ENCODE measurements at regions not wholly inside any gene's neighbourhood (a gene's known extent, or its start where the extent isn't known, plus 50 kb on each side); places are given as distances from the start of the nearest gene placed in this dataset.
A peak's percentile ranks its signal among the peaks of the same experiment; 100 is the strongest.

DNA sequence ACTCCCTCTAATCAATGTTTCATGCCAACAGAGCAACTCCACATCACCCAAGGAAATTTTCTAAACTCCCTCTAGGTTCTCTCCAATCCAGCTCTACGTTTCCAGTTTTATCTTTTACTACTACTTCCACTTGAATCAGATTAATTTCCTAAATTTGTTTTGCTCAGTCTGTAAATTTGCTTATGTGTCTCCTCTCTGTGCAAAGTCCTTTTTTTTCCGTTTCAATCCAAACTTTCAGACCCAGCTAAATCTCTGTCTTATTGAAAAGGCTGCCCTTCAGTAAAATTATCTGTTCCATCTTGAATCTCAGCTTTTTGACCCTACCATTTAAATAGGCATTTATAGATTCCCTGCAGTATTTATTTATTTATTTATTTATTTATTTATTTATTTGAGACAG is 61.4 kb upstream of the COX10 start:
- H3K27ac Mint-ChIP-seq, result no peak overlapping the region
- no peaks in the 10 kb centered on the region for H3K27me3 Mint-ChIP-seq (ENCODE audit: low read depth)
- no peaks in the 10 kb centered on the region for H3K9me3 Mint-ChIP-seq
- H3K4me3 Mint-ChIP-seq, result no peak overlapping the region
- peaks cover 2% of the 10 kb centered on the region for H3K4me1 Mint-ChIP-seq (ENCODE audit: low read depth)
- H3K36me3 Mint-ChIP-seq (ENCODE audit: low read depth), result peaks cover 15% of the 10 kb centered on the region

GRCh38 chr17:14011036-14011692 is 58.1 kb upstream of the COX10 start:
- H3K4me1 Mint-ChIP-seq (ENCODE audit: low read depth), result peaks cover 2% of the 10 kb centered on the region
- H3K27me3 Mint-ChIP-seq (ENCODE audit: low read depth), result no peaks in the 10 kb centered on the region
- no peak overlapping the region for H3K4me3 Mint-ChIP-seq
- H3K27ac Mint-ChIP-seq, result no peak overlapping the region
- no peaks in the 10 kb centered on the region for H3K9me3 Mint-ChIP-seq
- peaks cover 5% of the 10 kb centered on the region for H3K36me3 Mint-ChIP-seq (ENCODE audit: low read depth)

DNA sequence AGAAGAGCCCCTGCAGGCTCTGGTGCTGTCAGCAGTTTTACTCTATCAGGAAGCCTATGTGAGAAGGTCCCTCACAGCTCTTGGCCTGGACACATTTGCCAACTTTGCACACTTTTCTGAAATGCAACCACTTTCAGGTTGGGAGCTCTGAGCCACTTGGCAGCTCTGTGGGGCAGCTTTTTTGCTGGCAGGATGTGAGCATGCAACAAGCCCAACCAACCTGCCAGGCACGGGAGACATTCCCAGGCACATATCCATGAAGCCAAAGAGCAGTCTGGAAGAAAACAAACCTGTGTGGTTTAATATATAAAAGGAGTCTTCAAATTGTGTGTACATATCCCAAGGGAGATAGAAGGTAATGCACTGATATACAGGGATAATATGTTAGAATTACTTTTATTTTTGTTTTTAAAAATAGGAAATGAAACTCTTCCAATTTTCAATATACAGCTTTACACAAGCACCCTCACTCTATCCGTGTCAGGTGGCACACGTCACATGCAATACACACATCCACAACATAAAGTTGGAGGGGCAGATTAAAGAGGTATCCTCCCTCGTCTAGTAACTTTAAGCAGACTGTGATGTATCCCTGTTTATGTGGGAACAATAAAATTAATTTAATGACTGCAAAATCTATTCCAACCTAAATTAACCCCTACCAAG is 57.4 kb upstream of the COX10 start:
- Mint-ChIP-seq H3K27ac (no peak overlapping the region), H3K27me3 (ENCODE audit: low read depth) (no peaks in the 10 kb centered on the region)

GRCh38 chr17:14014657-14015056 is 54.6 kb upstream of the COX10 start:
- Mint-ChIP-seq H3K4me3 (no peak overlapping the region), H3K36me3 (ENCODE audit: low read depth) (peaks cover 16% of the 10 kb centered on the region), H3K27me3 (ENCODE audit: low read depth) (no peaks in the 10 kb centered on the region), H3K4me1 (ENCODE audit: low read depth) (peaks cover 14% of the 10 kb centered on the region), H3K27ac (no peak overlapping the region), H3K9me3 (no peaks in the 10 kb centered on the region)

More for the DNA sequence above, 57.4 kb upstream of the COX10 start:
- peaks cover 5% of the 10 kb centered on the region for H3K36me3 Mint-ChIP-seq (ENCODE audit: low read depth)
- H3K4me3 Mint-ChIP-seq, result no peak overlapping the region
- H3K9me3 Mint-ChIP-seq, result no peaks in the 10 kb centered on the region
- peaks cover 4% of the 10 kb centered on the region for H3K4me1 Mint-ChIP-seq (ENCODE audit: low read depth)

GRCh38 chr17:14015271-14015670 is 54.0 kb upstream of the COX10 start:
- Mint-ChIP-seq H3K9me3 (no peaks in the 10 kb centered on the region), H3K4me1 (ENCODE audit: low read depth) (peaks cover 19% of the 10 kb centered on the region), H3K27ac (no peak overlapping the region), H3K27me3 (ENCODE audit: low read depth) (no peaks in the 10 kb centered on the region), H3K4me3 (no peak overlapping the region), H3K36me3 (ENCODE audit: low read depth) (peaks cover 17% of the 10 kb centered on the region)

DNA sequence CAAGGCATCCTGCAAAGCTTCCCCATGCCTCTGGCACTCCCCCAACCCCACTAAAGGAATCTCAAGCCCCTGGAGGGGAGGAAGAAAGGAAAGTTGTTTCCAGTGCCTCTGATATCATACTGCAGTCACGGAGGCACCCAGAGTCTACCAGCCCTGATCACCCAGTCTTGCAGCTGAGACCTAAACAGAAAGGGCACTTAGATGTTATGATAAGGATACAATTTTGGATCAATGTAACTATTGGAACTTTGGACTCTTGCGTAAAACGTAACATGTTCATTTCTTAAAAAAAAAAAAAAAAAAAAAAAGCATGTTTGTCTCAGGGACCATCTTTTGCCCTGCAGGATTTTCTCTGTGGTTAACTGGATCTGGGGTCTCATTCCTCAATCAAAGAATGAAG is 52.4 kb upstream of the COX10 start:
- no peaks in the 10 kb centered on the region for H3K27me3 Mint-ChIP-seq (ENCODE audit: low read depth)

DNA sequence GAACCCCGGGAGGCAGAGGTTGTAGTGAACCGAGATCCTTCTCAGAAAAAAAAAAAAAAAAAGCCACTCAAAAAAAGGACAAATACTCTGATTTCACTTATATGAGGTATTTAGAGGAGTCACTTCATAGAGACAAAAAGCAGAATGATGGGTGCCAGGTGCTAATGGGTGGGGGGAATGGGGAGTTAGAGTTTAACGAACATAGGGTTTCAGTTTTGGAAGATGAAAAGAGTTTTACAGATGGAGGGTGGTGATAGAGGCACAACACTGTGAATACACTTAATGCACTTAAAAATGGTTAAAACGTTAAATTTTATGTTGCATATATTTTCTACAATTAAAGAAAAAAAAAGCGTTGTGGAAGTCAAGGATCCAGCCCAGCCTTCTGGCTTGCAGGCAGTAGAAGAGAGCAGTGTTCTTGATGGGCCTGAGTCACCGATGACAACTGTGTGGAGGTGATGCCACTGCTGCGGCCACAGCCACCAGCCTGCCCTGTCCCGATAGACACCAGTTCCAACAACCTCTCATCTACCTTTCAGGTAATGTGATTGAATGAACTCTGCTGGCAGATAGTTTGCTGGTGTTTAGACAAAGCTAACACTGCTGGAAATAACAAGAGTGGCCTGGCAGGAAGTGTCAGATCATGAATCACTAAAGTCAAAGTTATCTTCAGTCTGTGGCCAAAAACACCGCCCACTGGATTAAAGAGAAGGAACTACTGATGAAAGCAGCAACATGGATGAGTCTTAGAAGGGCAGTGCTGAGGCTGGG is 49.9 kb upstream of the COX10 start:
- Mint-ChIP-seq H3K4me1 (ENCODE audit: low read depth) (peaks cover 19% of the 10 kb centered on the region), H3K27me3 (ENCODE audit: low read depth) (no peaks in the 10 kb centered on the region), H3K36me3 (ENCODE audit: low read depth) (peaks cover 14% of the 10 kb centered on the region), H3K9me3 (no peaks in the 10 kb centered on the region), H3K4me3 (peak overlapping the region; percentile 14), H3K27ac (peak overlapping the region; percentile 13)

More for the DNA sequence above, 52.4 kb upstream of the COX10 start:
- H3K27ac Mint-ChIP-seq, result no peak overlapping the region
- no peaks in the 10 kb centered on the region for H3K9me3 Mint-ChIP-seq
- peaks cover 15% of the 10 kb centered on the region for H3K36me3 Mint-ChIP-seq (ENCODE audit: low read depth)
- H3K4me1 Mint-ChIP-seq (ENCODE audit: low read depth), result peaks cover 21% of the 10 kb centered on the region
- H3K4me3 Mint-ChIP-seq, result no peak overlapping the region

Data from T-helper 1 cell treated with Interleukin-12 subunit alpha and Interleukin-12 subunit beta and Interleukin-4 antibody, amounts not matched to agents 30 μg/mL and 1 μg/mL, for 36 hours (primary cell).